AG04449 (cell line): ENCODE measurements at regions not wholly inside any gene's neighbourhood (a gene's known extent, or its start where the extent isn't known, plus 50 kb on each side); places are given as distances from the start of the nearest gene placed in this dataset.

ENCODE experiments used
- CTCF ChIA-PET: fragments of 350-600 bp; formaldehyde crosslinking; extraction: SDS; loops from one replicate; lab custom pipeline; 2021; ENCODE audit warnings: antibody characterized with exemption; lab: Yijun Ruan, JAX
- POLR2A ChIA-PET: fragments of 400-600, 350-600 bp; formaldehyde crosslinking; extraction: SDS; loops from one replicate; lab custom pipeline; 2020; ENCODE audit warnings: antibody characterized with exemption, inconsistent platforms; lab: Yijun Ruan, JAX
- DNase-seq: peaks from one replicate; pipeline ENCODE4 v3.0.0-alpha.2; 2010; ENCODE audit warnings: low read depth, low spot score
- H3K4me3 ChIP-seq: 2 replicates; pipeline ENCODE4 v1.5.1; 2011; ENCODE audit warnings: low read depth, mild to moderate bottlenecking, control low read depth, low read length
- TF ChIP-seq, protein P1 (sequence below): IDR thresholded peaks from one replicate; pipeline ENCODE4 v1.5.1; 2011; ENCODE audit warnings: mild to moderate bottlenecking, moderate library complexity, low read length, control low read depth, inconsistent platforms; ENCODE audit not compliant: insufficient read depth; ENCODE audit errors: missing control alignments

DNA sequence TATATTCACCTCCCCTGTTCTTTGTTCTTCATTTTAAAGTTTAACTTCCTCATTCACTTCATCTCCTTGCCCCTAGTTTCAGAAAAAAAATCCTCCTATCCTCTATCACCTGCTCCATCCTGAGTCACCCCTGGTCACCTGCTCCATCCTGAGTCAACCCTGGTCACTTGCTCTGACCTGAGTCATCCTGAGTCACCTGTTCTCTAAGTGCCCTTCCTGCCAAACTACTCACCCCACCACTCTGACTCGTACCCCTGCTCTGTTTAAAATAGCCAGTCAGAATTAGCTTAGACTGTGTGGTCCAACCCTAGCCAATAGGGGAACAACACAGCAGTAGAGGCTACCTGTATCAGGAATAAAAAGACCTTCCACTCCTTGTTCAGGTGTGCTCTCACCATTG, 716.9 kb downstream of the ZBBX start:
- TF ChIP-seq, protein P1, sequence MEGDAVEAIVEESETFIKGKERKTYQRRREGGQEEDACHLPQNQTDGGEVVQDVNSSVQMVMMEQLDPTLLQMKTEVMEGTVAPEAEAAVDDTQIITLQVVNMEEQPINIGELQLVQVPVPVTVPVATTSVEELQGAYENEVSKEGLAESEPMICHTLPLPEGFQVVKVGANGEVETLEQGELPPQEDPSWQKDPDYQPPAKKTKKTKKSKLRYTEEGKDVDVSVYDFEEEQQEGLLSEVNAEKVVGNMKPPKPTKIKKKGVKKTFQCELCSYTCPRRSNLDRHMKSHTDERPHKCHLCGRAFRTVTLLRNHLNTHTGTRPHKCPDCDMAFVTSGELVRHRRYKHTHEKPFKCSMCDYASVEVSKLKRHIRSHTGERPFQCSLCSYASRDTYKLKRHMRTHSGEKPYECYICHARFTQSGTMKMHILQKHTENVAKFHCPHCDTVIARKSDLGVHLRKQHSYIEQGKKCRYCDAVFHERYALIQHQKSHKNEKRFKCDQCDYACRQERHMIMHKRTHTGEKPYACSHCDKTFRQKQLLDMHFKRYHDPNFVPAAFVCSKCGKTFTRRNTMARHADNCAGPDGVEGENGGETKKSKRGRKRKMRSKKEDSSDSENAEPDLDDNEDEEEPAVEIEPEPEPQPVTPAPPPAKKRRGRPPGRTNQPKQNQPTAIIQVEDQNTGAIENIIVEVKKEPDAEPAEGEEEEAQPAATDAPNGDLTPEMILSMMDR, result no peak
- H3K4me3 ChIP-seq, result no peak overlapping the region
- ChIA-PET POLR2A (no interaction called here), CTCF (no interaction called here)
- DNase-seq, result no peak

DNA sequence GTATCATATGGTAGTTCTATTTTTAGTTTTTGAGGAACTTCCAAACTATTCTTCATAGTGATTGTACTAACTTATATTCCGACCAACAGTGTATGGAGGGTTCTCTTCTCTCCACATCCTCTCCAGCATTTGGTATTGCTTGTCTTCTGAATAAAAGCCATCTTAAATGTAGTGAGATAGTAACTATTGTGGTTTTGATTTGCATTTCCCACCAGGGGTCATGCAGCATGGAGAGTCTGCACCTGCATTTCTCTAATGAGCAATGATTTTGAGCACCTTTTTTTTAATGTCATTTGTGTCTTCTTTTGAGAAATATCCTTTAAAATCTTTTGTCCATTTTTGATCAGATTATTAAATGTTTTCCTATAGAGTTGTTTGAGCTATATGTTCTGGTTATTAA, 718.5 kb downstream of the ZBBX start:
- CTCF ChIA-PET, result no interaction called here
- TF ChIP-seq, protein P1, result no peak
- DNase-seq, result no peak
- POLR2A ChIA-PET, result no interaction called here
- no peak overlapping the region for H3K4me3 ChIP-seq

DNA sequence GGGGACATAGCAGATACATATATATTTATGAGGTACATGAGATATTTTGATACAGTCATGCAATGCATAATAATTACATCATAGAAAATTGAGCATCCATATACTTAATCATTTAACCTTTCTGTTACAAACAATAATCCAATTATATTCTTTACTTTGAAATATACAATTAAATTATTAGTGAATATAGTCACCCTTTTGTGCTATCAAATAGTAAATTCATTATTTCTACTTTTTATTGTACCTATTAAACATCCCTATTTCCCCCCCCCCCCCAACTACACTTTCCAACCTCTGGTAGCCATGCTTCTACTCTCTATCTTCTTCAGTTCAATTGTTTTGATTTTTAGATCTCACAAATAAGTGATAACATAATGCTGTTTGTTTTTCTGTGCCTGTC, 719.1 kb downstream of the ZBBX start:
- no peak for DNase-seq
- TF ChIP-seq, protein P1, result no peak
- ChIA-PET POLR2A (no interaction called here), CTCF (no interaction called here)
- no peak overlapping the region for H3K4me3 ChIP-seq

DNA sequence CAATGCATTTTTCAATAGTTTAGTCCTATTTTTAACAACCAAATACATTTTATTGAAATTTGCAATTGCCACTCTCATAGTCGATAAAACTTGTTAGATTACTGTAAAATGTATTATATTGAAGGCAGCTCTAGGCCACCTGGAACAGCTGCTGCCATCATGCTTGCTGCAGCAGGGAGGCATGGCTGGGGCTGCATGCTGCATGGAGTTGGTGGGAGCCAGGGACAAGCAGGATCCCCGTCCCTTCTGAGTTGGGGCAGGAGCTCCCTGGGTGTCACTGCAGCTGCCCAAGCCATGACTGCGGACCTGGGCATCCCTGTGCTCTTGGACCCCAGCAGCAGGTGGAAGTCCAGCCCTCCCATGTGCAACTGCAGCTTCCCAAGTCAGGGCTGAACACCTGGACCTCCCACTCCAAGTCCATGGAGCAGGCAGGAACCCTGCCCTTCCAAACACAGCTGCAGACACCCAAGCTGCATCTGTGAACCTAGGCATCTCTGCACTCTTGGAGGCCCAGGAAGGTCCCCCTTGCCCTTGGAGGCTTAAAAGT, 742.0 kb downstream of the ZBBX start:
- CTCF ChIA-PET, result no interaction called here

DNA sequence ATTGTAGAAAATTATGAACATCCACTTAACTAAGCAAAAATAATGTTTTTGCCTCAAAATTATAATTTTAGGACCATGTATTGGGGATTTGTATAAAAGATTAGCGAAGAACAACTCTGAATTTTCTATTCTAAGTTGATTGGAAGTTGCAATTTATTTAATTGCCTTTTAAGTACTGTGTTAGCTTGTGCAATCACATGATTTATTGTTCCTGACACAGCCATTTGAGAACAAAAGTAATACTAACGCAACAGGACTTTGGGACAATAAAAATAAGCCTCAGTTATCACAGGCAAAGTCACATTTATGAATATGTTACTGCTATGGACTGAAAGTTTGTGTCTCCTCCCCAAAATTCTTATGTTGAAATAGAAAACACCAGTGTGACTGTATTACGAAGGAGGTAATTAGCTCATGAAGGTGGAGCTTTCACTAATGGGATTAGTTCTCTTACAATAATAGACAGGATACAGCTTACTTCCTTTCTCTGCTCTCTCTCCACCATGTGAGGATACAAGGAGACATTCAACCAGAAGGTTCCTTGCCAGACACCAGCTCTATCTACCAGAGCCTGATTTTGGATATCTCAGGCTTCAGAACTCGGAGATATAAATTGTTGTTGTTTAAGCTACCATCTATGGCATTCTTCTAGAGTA, 745.9 kb downstream of the ZBBX start:
- POLR2A ChIA-PET, result no interaction called here
- DNase-seq, result no peak

More for the DNA sequence above, 742.0 kb downstream of the ZBBX start:
- no peak overlapping the region for H3K4me3 ChIP-seq
- POLR2A ChIA-PET, result no interaction called here
- DNase-seq, result no peak
- TF ChIP-seq, protein P1, result no peak

DNA sequence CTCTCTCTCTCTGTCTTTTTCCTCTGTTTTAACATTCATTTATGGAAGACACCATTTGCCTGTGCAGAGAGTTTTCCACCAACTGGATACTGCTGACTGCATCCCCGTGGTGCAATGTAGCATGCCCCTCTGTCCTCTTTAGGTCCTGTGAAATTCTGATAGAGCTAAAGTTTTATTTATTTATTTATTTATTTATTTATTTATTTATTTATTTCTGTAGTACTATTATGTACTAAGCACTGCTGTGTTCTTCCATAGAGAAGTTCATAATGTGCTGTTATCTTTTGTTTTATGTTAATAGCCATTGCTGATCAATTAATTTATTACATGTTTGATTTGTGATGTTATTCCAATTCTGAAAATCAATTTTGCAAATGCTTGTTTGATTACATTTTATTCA, 749.9 kb downstream of the ZBBX start:
- POLR2A ChIA-PET, result no interaction called here
- TF ChIP-seq, protein P1, result no peak

More for the DNA sequence above, 745.9 kb downstream of the ZBBX start:
- H3K4me3 ChIP-seq, result no peak overlapping the region
- TF ChIP-seq, protein P1, result no peak
- CTCF ChIA-PET, result no interaction called here

More for the DNA sequence above, 749.9 kb downstream of the ZBBX start:
- CTCF ChIA-PET, result no interaction called here
- DNase-seq, result no peak
- H3K4me3 ChIP-seq, result no peak overlapping the region
